HepG2 (cell line): ENCODE measurements at regions not wholly inside any gene's neighbourhood (a gene's known extent, or its start where the extent isn't known, plus 50 kb on each side); places are given as distances from the start of the nearest gene placed in this dataset.

Source experiments
- ATAC-seq: fragments of 200-7000 bp; cut with Tn5 transposase; 3 replicates; pipeline ENCODE4 v1.9.1; 2020; ENCODE audit warnings: mild to moderate bottlenecking, moderate library complexity
- BruUV-seq: library from RNA; stranded (reverse); fragments of 400-500 nt; replicated peaks from 2 replicates; lab custom pipeline; 2021; lab: Mats Ljungman, UMichigan
- CTCF ChIA-PET: fragments of 300-600 bp; formaldehyde crosslinking; extraction: SDS; loops from one replicate; lab custom pipeline; 2021; ENCODE audit warnings: low total read pairs, inconsistent platforms, low intra/inter-chr PET ratio; lab: Yijun Ruan, JAX
- POLR2A ChIA-PET: fragments of 350-600 bp; sonication (Branson Sonifier 250); formaldehyde crosslinking; loops from one replicate; lab custom pipeline; 2020; ENCODE audit warnings: antibody characterized with exemption, inconsistent platforms; lab: Yijun Ruan, JAX
- DNase-seq: peaks from one replicate; pipeline ENCODE4 v3.0.0-alpha.2; 2015; ENCODE audit warnings: low spot score
- FAIRE-seq: peaks from 3 replicates; lab custom pipeline; 2011; peaks lifted over from hg19 to GRCh38; lab: Jason Lieb, UNC
- H2AFZ ChIP-seq: one replicate; pipeline ENCODE4 v1.6.1; 2011; ENCODE audit warnings: low read length, inconsistent platforms
- H3K27ac ChIP-seq: fragments of 300-600 bp; 3 replicates; pipeline ENCODE4 v1.8.0; 2011; ENCODE audit warnings: mixed run types, mild to moderate bottlenecking, mixed read lengths, low read length, inconsistent platforms; ENCODE audit not compliant: insufficient read depth; ENCODE audit errors: extremely low read length
- H3K27me3 ChIP-seq, 2 experiments: fragments of 200-600 bp in 1 of 2; 2 replicates in 1 of 2; 3 replicates in 1 of 2; pipeline versions ENCODE4 v1.6.0 to v1.8.0; 2011; ENCODE audit warnings: low read length in 2 of 2, mild to moderate bottlenecking in 2 of 2, moderate library complexity in 2 of 2, inconsistent platforms in 1 of 2; ENCODE audit not compliant: insufficient read depth in 2 of 2, control insufficient read depth in 1 of 2
- H3K36me3 ChIP-seq, 2 experiments: fragments of 200-600 bp in 1 of 2; replicated peaks in 1 of 2; 2 replicates in 1 of 2; 3 replicates in 1 of 2; pipeline versions ENCODE4 v1.5.1 to v1.8.0; 2011; ENCODE audit warnings: low read length in 2 of 2, inconsistent platforms in 1 of 2; ENCODE audit not compliant: insufficient read depth in 2 of 2, control insufficient read depth in 1 of 2
- H3K4me1 ChIP-seq: 2 replicates; pipeline ENCODE4 v1.5.1; 2012; ENCODE audit warnings: low read length, inconsistent platforms; ENCODE audit not compliant: insufficient read depth
- H3K4me2 ChIP-seq: 2 replicates; pipeline ENCODE4 v1.6.0; 2011; ENCODE audit warnings: low read depth, low read length, inconsistent platforms
- H3K4me3 ChIP-seq, 3 experiments: fragments of 200-600 bp in 1 of 3; sonication (generic), shearing (Covaris generic) in 1 of 3; replicated peaks in 1 of 3; 2 replicates each; pipeline ENCODE4 v1.5.1; 2011 to 2016; ENCODE audit warnings: low read length in 3 of 3, inconsistent platforms in 2 of 3, low read depth in 2 of 3, mild to moderate bottlenecking in 2 of 3, control low read depth in 1 of 3, mixed read lengths in 1 of 3; ENCODE audit not compliant: insufficient read depth in 1 of 3
- H3K79me2 ChIP-seq: one replicate; pipeline ENCODE4 v1.6.1; 2011; ENCODE audit warnings: low read length, inconsistent platforms; ENCODE audit not compliant: insufficient read depth
- H3K9ac ChIP-seq: 2 replicates; pipeline ENCODE4 v1.6.0; 2011; ENCODE audit warnings: mild to moderate bottlenecking, low read depth, low read length, inconsistent platforms; ENCODE audit not compliant: insufficient read depth
- H3K9me3 ChIP-seq: 2 replicates; pipeline ENCODE4 v1.5.1; 2012; ENCODE audit warnings: mild to moderate bottlenecking, low read length
- H4K20me1 ChIP-seq: 2 replicates; pipeline ENCODE4 v1.6.0; 2011; ENCODE audit warnings: inconsistent platforms, mild to moderate bottlenecking, low read length, moderate library complexity; ENCODE audit not compliant: insufficient read depth
- CAMTA2 ChIP-seq: sonication (generic); formaldehyde crosslinking; IDR thresholded peaks from 2 replicates; pipeline ENCODE4 v1.4.0; 2020; ENCODE audit warnings: mild to moderate bottlenecking, missing genetic modification reagents, borderline replicate concordance
- MAFG ChIP-seq: sonication (generic); formaldehyde crosslinking; IDR thresholded peaks from 2 replicates; pipeline ENCODE4 v1.5.1; 2020; ENCODE audit warnings: mild to moderate bottlenecking, missing genetic modification reagents
- U2AF2 ChIP-seq: fragments of 200-400 bp; formaldehyde crosslinking; IDR thresholded peaks from 2 replicates; pipeline ENCODE4 v1.6.1; 2017; ENCODE audit warnings: low read depth, mild to moderate bottlenecking, low read length
- ZNF607 ChIP-seq: sonication (generic); formaldehyde crosslinking; IDR thresholded peaks from 2 replicates; pipeline ENCODE4 v1.5.1; 2020; ENCODE audit warnings: missing genetic modification reagents, mild to moderate bottlenecking, borderline replicate concordance
- WGBS: methylation state at CpG from one replicate; pipeline ENCODE4 v1.1.6; 2017; ENCODE audit warnings: low lambda C conversion rate; 5-methylcytosine and 5-hydroxymethylcytosine counted together
- in situ Hi-C: cut with HindIII; loops from 2 replicates; pipeline ENCODE4 v1.10.0; 2017; ENCODE audit warnings: low pct_unique_long_range_greater_than_20kb; ENCODE audit not compliant: extremely low pct_ligation_motif_present
- intact Hi-C: fragments of 100-400 bp; cut with micrococcal nuclease; formaldehyde crosslinking; loops from one replicate; pipeline ENCODE4 v1.10.0; 2022; ENCODE audit not compliant: unreplicated experiment
- TF ChIP-seq, protein P1 (sequence below): sonication (generic); formaldehyde crosslinking; IDR thresholded peaks from 2 replicates; pipeline ENCODE4 v1.9.0; 2021; ENCODE audit warnings: missing genetic modification reagents, mild to moderate bottlenecking, borderline replicate concordance

DNA sequence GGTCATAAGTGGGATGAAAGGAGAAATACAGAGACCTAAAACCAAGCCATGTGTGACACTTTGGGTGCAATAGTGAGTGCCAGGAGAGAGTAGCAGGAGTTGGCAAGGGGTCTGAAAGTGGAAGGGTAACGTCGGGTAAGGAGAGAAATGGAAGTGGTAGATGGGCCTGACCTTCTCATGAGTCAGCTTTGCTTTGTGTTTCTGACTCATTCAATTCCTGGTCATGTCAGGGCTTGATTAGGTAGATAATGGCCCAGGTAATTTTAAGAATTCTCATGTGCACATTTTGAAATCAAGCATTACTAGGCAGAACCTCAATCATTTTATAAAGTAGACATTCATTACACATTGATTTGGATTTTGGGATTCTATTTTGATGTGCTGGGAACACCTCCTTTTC is 262.5 kb downstream of the SOX2 start:
- no peaks in the 10 kb centered on the region for H4K20me1 ChIP-seq
- no peak overlapping the region for H3K4me2 ChIP-seq
- no peak overlapping the region for H3K9ac ChIP-seq
- intact Hi-C loops (no loop called here), in situ Hi-C loops (no loop called here)
- TF ChIP-seq CAMTA2 (no peak), MAFG (CRISPR knock-in tag) (no peak), U2AF2 (no peak)
- TF ChIP-seq, protein P1, sequence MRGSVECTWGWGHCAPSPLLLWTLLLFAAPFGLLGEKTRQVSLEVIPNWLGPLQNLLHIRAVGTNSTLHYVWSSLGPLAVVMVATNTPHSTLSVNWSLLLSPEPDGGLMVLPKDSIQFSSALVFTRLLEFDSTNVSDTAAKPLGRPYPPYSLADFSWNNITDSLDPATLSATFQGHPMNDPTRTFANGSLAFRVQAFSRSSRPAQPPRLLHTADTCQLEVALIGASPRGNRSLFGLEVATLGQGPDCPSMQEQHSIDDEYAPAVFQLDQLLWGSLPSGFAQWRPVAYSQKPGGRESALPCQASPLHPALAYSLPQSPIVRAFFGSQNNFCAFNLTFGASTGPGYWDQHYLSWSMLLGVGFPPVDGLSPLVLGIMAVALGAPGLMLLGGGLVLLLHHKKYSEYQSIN (CRISPR knock-in tag): no peak
- H3K4me3 ChIP-seq: no peak overlapping the region
- no peaks in the 10 kb centered on the region for H3K9me3 ChIP-seq
- H3K27ac ChIP-seq: no peak overlapping the region
- DNase-seq: no peak
- ChIA-PET POLR2A (no interaction called here), CTCF (no interaction called here)
- ATAC-seq: no peak
- FAIRE-seq: no peak
- H3K79me2 ChIP-seq: no peaks in the 10 kb centered on the region
- H3K27me3 ChIP-seq: no peaks in the 10 kb centered on the region
- no peaks in the 10 kb centered on the region for H3K4me1 ChIP-seq
- no peaks in the 10 kb centered on the region for H3K36me3 ChIP-seq
- no peak overlapping the region for H2AFZ ChIP-seq
- 0% methylated on average over 2 of the region's 2 CpGs for WGBS
- BruUV-seq: no TSS peak

GRCh38 chr3:181976526-181976925 is 264.8 kb downstream of the SOX2 start:
- Histone ChIP-seq H2AFZ (no peak overlapping the region), H3K4me3 (no peak overlapping the region), H3K9me3 (no peaks in the 10 kb centered on the region), H3K27ac (no peak overlapping the region), H3K27me3 (no peaks in the 10 kb centered on the region), H3K4me2 (no peak overlapping the region), H3K4me1 (no peaks in the 10 kb centered on the region), H3K36me3 (no peaks in the 10 kb centered on the region), H3K79me2 (no peaks in the 10 kb centered on the region), H3K9ac (no peak overlapping the region), H4K20me1 (no peaks in the 10 kb centered on the region)
- WGBS: 6% methylated on average over 1 of the region's 1 CpG
- ChIA-PET POLR2A (no interaction called here), CTCF (no interaction called here)
- in situ Hi-C loops: no loop called here
- no peak for TF ChIP-seq ZNF607 (CRISPR knock-in tag)
- intact Hi-C loops: no loop called here
- ATAC-seq: no peak
- FAIRE-seq: no peak
- no peak for DNase-seq
- BruUV-seq: no TSS peak
